ENCODE measurements at regions not wholly inside any gene's neighbourhood (a gene's known extent, or its start where the extent isn't known, plus 50 kb on each side); places are given as distances from the start of the nearest gene placed in this dataset.
A peak's percentile ranks its signal among the peaks of the same experiment; 100 is the strongest.

DNA sequence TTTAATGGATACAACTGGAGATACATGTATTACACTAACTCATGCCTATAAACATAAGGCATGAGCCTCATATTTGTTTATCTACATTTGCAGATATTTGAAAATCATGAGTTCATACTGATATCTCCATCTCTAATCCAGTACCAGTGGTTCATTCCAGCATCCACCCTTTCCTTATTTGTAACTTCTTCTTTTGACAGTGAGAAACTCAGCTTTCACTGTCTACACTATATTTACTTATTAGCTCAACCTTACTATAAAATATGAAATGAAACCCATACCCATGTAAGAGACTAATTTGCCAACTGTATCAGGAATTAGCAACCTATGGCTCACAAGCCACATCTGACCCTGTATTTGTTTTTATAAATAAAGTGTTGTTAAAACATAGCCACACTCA is 161.9 kb upstream of the GPRIN3 start:
- H3K27ac ChIP-seq, result peak overlapping the region; percentile 8 to 67
- TF ChIP-seq POLR2A (IDR thresholded peaks at IDR 0.05) (no peak), POLR2AphosphoS5 (IDR thresholded peaks at IDR 0.05) (no peak)
- TF ChIP-seq, protein P1, sequence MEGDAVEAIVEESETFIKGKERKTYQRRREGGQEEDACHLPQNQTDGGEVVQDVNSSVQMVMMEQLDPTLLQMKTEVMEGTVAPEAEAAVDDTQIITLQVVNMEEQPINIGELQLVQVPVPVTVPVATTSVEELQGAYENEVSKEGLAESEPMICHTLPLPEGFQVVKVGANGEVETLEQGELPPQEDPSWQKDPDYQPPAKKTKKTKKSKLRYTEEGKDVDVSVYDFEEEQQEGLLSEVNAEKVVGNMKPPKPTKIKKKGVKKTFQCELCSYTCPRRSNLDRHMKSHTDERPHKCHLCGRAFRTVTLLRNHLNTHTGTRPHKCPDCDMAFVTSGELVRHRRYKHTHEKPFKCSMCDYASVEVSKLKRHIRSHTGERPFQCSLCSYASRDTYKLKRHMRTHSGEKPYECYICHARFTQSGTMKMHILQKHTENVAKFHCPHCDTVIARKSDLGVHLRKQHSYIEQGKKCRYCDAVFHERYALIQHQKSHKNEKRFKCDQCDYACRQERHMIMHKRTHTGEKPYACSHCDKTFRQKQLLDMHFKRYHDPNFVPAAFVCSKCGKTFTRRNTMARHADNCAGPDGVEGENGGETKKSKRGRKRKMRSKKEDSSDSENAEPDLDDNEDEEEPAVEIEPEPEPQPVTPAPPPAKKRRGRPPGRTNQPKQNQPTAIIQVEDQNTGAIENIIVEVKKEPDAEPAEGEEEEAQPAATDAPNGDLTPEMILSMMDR (IDR thresholded peaks at IDR 0.05), result no peak
- DNase-seq (ENCODE audit: low spot score), result no peak
- no peak overlapping the region for H3K4me3 ChIP-seq
- H3K4me1 ChIP-seq (replicated peaks), result no peaks in the 10 kb centered on the region
- no peaks in the 10 kb centered on the region for H3K36me3 ChIP-seq
- intact Hi-C loops (cut with DNase I), result no loop called here
- no peaks in the 10 kb centered on the region for H3K27me3 ChIP-seq (replicated peaks; ENCODE audit: insufficient read depth)
- no peaks in the 10 kb centered on the region for H3K9me3 ChIP-seq

DNA sequence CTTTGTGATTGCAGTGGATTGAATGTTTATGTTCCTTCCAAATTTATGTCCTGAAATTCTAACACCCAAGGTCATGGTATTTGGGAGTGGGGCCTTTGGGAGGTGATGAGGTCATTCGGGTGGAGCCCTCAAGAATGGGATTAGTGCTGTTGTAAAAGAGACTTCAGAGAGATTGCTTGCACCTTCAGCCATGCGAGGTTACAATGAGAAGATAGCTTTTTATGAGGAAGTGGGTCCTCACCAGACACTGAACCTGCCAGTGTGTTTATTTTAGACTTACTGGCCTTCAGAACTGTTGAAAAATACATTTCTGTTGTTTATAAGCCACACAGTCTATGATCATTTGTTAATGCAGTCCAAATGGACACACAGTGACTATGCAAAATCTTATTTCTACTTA is 161.0 kb upstream of the GPRIN3 start:
- Histone ChIP-seq H3K9me3 (no peaks in the 10 kb centered on the region), H3K36me3 (no peaks in the 10 kb centered on the region), H3K27me3 (replicated peaks; ENCODE audit: insufficient read depth) (no peaks in the 10 kb centered on the region), H3K27ac (no peak overlapping the region), H3K4me3 (no peak overlapping the region), H3K4me1 (replicated peaks) (no peaks in the 10 kb centered on the region)
- no peak for DNase-seq (ENCODE audit: low spot score)
- TF ChIP-seq POLR2AphosphoS5 (IDR thresholded peaks at IDR 0.05) (no peak), POLR2A (IDR thresholded peaks at IDR 0.05) (no peak)
- TF ChIP-seq, protein P1 (IDR thresholded peaks at IDR 0.05), result no peak
- intact Hi-C loops (cut with DNase I), result no loop called here
- 23% methylated on average over 2 of the region's 2 CpGs for WGBS

GRCh38 chr4:89463341-89463740 is 155.7 kb upstream of the GPRIN3 start:
- no peak for DNase-seq (ENCODE audit: low spot score)
- no peaks in the 10 kb centered on the region for H3K36me3 ChIP-seq
- no peak for TF ChIP-seq POLR2AphosphoS5 (IDR thresholded peaks at IDR 0.05)
- TF ChIP-seq, protein P1 (IDR thresholded peaks at IDR 0.05), result no peak
- TF ChIP-seq POLR2A (IDR thresholded peaks at IDR 0.05), result no peak
- H3K4me1 ChIP-seq (replicated peaks), result no peaks in the 10 kb centered on the region
- no peaks in the 10 kb centered on the region for H3K9me3 ChIP-seq
- no peaks in the 10 kb centered on the region for H3K27me3 ChIP-seq (replicated peaks; ENCODE audit: insufficient read depth)
- intact Hi-C loops (cut with DNase I), result no loop called here
- no peak overlapping the region for H3K27ac ChIP-seq
- H3K4me3 ChIP-seq, result no peak overlapping the region

DNA sequence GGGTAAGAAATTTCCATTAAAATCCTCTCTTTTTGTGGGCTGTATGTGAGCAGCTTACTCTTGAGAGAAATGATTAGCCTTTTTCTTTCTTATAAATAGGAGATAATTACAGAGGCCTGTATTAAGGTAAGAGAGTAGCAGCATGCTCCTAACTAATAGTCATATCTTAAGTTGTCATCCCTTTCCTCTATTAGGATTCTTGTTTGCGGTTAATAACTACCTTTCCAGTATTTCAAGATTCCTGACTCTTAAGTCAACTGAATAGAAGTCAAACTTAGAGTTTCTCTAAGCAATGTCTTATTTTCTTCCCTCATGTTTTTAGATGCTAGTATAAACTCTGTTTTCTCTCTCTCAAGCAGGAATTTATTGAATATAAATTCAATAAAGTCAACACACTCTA is 139.9 kb upstream of the GPRIN3 start:
- no peaks in the 10 kb centered on the region for H3K9me3 ChIP-seq
- intact Hi-C loops (cut with DNase I), result no loop called here
- WGBS, result 58% methylated on average over 1 of the region's 1 CpG
- no peaks in the 10 kb centered on the region for H3K36me3 ChIP-seq
- H3K27me3 ChIP-seq (replicated peaks; ENCODE audit: insufficient read depth), result no peaks in the 10 kb centered on the region
- no peak for TF ChIP-seq POLR2A (IDR thresholded peaks at IDR 0.05)
- TF ChIP-seq POLR2AphosphoS5 (IDR thresholded peaks at IDR 0.05), result no peak
- TF ChIP-seq, protein P1 (IDR thresholded peaks at IDR 0.05), result no peak
- no peaks in the 10 kb centered on the region for H3K4me1 ChIP-seq (replicated peaks)
- DNase-seq (ENCODE audit: low spot score), result no peak
- no peak overlapping the region for H3K27ac ChIP-seq
- H3K4me3 ChIP-seq, result no peak overlapping the region

DNA sequence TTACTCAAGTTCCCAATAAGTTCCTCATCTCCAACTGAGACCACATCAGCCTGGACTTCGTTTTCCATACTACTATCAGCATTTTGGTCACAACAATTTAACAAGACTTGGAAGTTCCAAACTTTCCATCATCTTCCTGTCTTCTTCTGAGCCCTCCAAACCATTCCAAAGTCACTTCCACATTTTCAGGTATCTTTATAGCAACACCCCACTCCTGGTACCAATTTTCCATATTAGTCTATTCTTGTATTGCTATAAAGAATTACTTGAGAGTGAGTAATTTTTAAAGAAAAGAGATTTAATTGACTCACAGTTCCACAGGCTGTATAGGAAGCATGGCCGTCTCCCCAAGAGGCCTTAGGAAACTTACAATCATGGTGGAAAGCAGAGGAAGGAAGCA is 138.6 kb upstream of the GPRIN3 start:
- TF ChIP-seq, protein P1 (IDR thresholded peaks at IDR 0.05), result no peak
- TF ChIP-seq POLR2AphosphoS5 (IDR thresholded peaks at IDR 0.05), result no peak
- TF ChIP-seq POLR2A (IDR thresholded peaks at IDR 0.05), result no peak
- no peak for DNase-seq (ENCODE audit: low spot score)
- intact Hi-C loops (cut with DNase I), result no loop called here
- H3K36me3 ChIP-seq, result no peaks in the 10 kb centered on the region
- WGBS, result 80% methylated on average over 2 of the region's 2 CpGs
- no peak overlapping the region for H3K27ac ChIP-seq
- H3K4me3 ChIP-seq, result no peak overlapping the region
- H3K9me3 ChIP-seq, result no peaks in the 10 kb centered on the region
- H3K4me1 ChIP-seq (replicated peaks), result no peaks in the 10 kb centered on the region
- no peaks in the 10 kb centered on the region for H3K27me3 ChIP-seq (replicated peaks; ENCODE audit: insufficient read depth)

Measured in prostate gland (tissue), 2 donors.